Ovary (tissue), 3 donors: ENCODE measurements at regions not wholly inside any gene's neighbourhood (a gene's known extent, or its start where the extent isn't known, plus 50 kb on each side); places are given as distances from the start of the nearest gene placed in this dataset.

Experiments used
- CTCF ChIP-seq, 3 donors: fragments of 450-650 bp in 2 of 3; fragments of 200-600 bp in 1 of 3; IDR thresholded peaks; one replicate each; pipeline versions ENCODE4 v1.5.1 to v1.8.0; 2016 to 2022; ENCODE audit warnings: antibody characterized with exemption in 3 of 3, mild to moderate bottlenecking in 1 of 3
- EP300 ChIP-seq: sonication (generic); formaldehyde crosslinking; IDR thresholded peaks from one replicate; pipeline ENCODE4 v1.6.1; 2017; ENCODE audit warnings: antibody characterized with exemption
- POLR2A ChIP-seq: fragments of 450-650 bp; IDR thresholded peaks from one replicate; pipeline ENCODE4 v1.6.1; 2017; ENCODE audit warnings: antibody characterized with exemption, mild to moderate bottlenecking, moderate library complexity
- donor health status: DM: no; HTN: no; CAD: no.

- TF ChIP-seq POLR2A (no peak), CTCF (IDR thresholded peaks at IDR 0.05) (no peak), EP300 (no peak)
Measured at GRCh38 chr11:116446048-116446941, 326.5 kb downstream of the BUD13 start.
